Fibroblast of peridontal ligament (primary cell): ENCODE measurements at regions not wholly inside any gene's neighbourhood (a gene's known extent, or its start where the extent isn't known, plus 50 kb on each side); places are given as distances from the start of the nearest gene placed in this dataset.

Source experiments
- DNase-seq: peaks from one replicate; pipeline ENCODE4 v3.0.0-alpha.2; 2010; ENCODE audit errors: extremely low read depth

GRCh38 chr13:59112221-59112718 lies 1051.5 kb downstream of the DIAPH3 start:
- DNase-seq = peak; percentile 98

GRCh38 chr13:59119475-59119874 lies 1044.3 kb downstream of the DIAPH3 start:
- no peak for DNase-seq

- DNase-seq = no peak
Measured at GRCh38 chr13:59120297-59120843, 1043.4 kb downstream of the DIAPH3 start.

GRCh38 chr13:59121507-59121906 lies 1042.2 kb downstream of the DIAPH3 start:
- DNase-seq = no peak

- DNase-seq = no peak
Measured at GRCh38 chr13:59126474-59126873, 1037.3 kb downstream of the DIAPH3 start.

- no peak for DNase-seq
Measured at GRCh38 chr13:59133903-59134302, 1029.8 kb downstream of the DIAPH3 start.

GRCh38 chr13:59144700-59145099 lies 1019.0 kb downstream of the DIAPH3 start:
- no peak for DNase-seq

GRCh38 chr13:59145381-59145780 lies 1018.3 kb downstream of the DIAPH3 start:
- DNase-seq = no peak

- no peak for DNase-seq
Measured at GRCh38 chr13:59157181-59157580, 1006.5 kb downstream of the DIAPH3 start.

- DNase-seq = no peak
Measured at GRCh38 chr13:59166174-59166573, 997.6 kb downstream of the DIAPH3 start.

GRCh38 chr13:59172076-59172475 lies 991.7 kb downstream of the DIAPH3 start:
- DNase-seq = no peak

GRCh38 chr13:59176775-59177174 lies 987.0 kb downstream of the DIAPH3 start:
- DNase-seq = no peak

- peak; percentile 1 for DNase-seq
Measured at GRCh38 chr13:59178344-59178743, 985.4 kb downstream of the DIAPH3 start.

- no peak for DNase-seq
Measured at GRCh38 chr13:59182241-59182640, 981.5 kb downstream of the DIAPH3 start.

GRCh38 chr13:59197397-59197796 lies 966.3 kb downstream of the DIAPH3 start:
- no peak for DNase-seq

- DNase-seq = no peak
Measured at GRCh38 chr13:59201841-59202240, 961.9 kb downstream of the DIAPH3 start.

- DNase-seq = no peak
Measured at GRCh38 chr13:59203855-59204254, 959.9 kb downstream of the DIAPH3 start.

- DNase-seq = no peak
Measured at GRCh38 chr13:59205501-59205900, 958.2 kb downstream of the DIAPH3 start.

- DNase-seq = no peak
Measured at GRCh38 chr13:59208405-59209195, 955.1 kb downstream of the DIAPH3 start.

GRCh38 chr13:59210543-59210942 lies 953.2 kb downstream of the DIAPH3 start:
- no peak for DNase-seq

GRCh38 chr13:59211606-59212005 lies 952.1 kb downstream of the DIAPH3 start:
- no peak for DNase-seq

GRCh38 chr13:59229401-59229800 lies 934.3 kb downstream of the DIAPH3 start:
- no peak for DNase-seq

GRCh38 chr13:59229861-59230260 lies 933.9 kb downstream of the DIAPH3 start:
- DNase-seq = no peak
